Panc1 (cell line): ENCODE measurements at regions not wholly inside any gene's neighbourhood (a gene's known extent, or its start where the extent isn't known, plus 50 kb on each side); places are given as distances from the start of the nearest gene placed in this dataset.

Experiments used
- ATAC-seq: fragments of 200-7000 bp; cut with Tn5 transposase; 2 replicates; pipeline ENCODE4 v1.9.1; 2020; ENCODE audit warnings: mild to moderate bottlenecking, moderate library complexity
- BruUV-seq: library from RNA; stranded (reverse); fragments of 400-500 nt; replicated peaks from 2 replicates; lab custom pipeline; 2021; lab: Mats Ljungman, UMichigan
- CTCF ChIA-PET: fragments of 300-600 bp; sonication (Branson Sonifier 250); formaldehyde crosslinking; loops from one replicate; lab custom pipeline; 2022; ENCODE audit warnings: antibody characterized with exemption; lab: Charles Lee
- POLR2A ChIA-PET: fragments of 300-600 bp; sonication (Branson Sonifier 250); formaldehyde crosslinking; loops from one replicate; lab custom pipeline; 2022; ENCODE audit warnings: antibody characterized with exemption; lab: Charles Lee
- DNase-seq: peaks from one replicate; pipeline ENCODE4 v3.0.0-alpha.2; 2010; ENCODE audit warnings: low read depth, low spot score
- H3K27ac ChIP-seq: 2 replicates; pipeline ENCODE4 v1.5.1; 2011; ENCODE audit warnings: mild to moderate bottlenecking, low read length, inconsistent platforms
- H3K27me3 ChIP-seq: fragments of 200-500 bp; sonication (Bioruptor generic); 2 replicates; pipeline ENCODE4 v1.6.0; 2014; ENCODE audit warnings: low read length, inconsistent platforms; ENCODE audit not compliant: control insufficient read depth, insufficient read depth
- H3K36me3 ChIP-seq: fragments of 200-500 bp; sonication (Bioruptor generic); 2 replicates; pipeline ENCODE4 v1.5.1; 2014; ENCODE audit warnings: inconsistent platforms, mild to moderate bottlenecking, low read length, moderate library complexity; ENCODE audit not compliant: control insufficient read depth, insufficient read depth
- H3K4me1 ChIP-seq: 2 replicates; pipeline ENCODE4 v1.5.1; 2011; ENCODE audit warnings: inconsistent platforms, mild to moderate bottlenecking, low read length, moderate library complexity; ENCODE audit not compliant: control insufficient read depth, insufficient read depth
- H3K4me3 ChIP-seq, 2 experiments: 2 replicates each; pipeline ENCODE4 v1.5.1; 2011 to 2012; ENCODE audit warnings: low read depth in 2 of 2, low read length in 2 of 2, mild to moderate bottlenecking in 2 of 2, inconsistent platforms in 1 of 2, moderate library complexity in 1 of 2
- H3K9me3 ChIP-seq: fragments of 200-500 bp; sonication (Bioruptor generic); 2 replicates; pipeline ENCODE4 v1.5.1; 2014; ENCODE audit warnings: low read depth, mild to moderate bottlenecking, inconsistent platforms, low read length, moderate library complexity; ENCODE audit not compliant: control insufficient read depth, insufficient read depth
- CTCF ChIP-seq: fragments of 450-650 bp; IDR thresholded peaks from 2 replicates; pipeline ENCODE4 v1.5.1; 2017; ENCODE audit warnings: mild to moderate bottlenecking
- POLR2AphosphoS5 ChIP-seq: IDR thresholded peaks from 2 replicates; pipeline ENCODE4 v1.6.1; 2012; ENCODE audit warnings: mild to moderate bottlenecking, low read depth, low read length, moderate library complexity
- REST ChIP-seq, 2 experiments: IDR thresholded peaks; 2 replicates each; pipeline ENCODE4 v1.6.1; 2011 to 2012; ENCODE audit warnings: low read depth in 2 of 2, control low read depth in 1 of 2, low read length in 1 of 2, mild to moderate bottlenecking in 1 of 2, moderate library complexity in 1 of 2; ENCODE audit not compliant: insufficient read depth in 1 of 2
- SIN3A ChIP-seq: IDR thresholded peaks from 2 replicates; pipeline ENCODE4 v1.6.1; 2012; ENCODE audit warnings: low read depth, mild to moderate bottlenecking, low read length, moderate library complexity, borderline replicate concordance; ENCODE audit not compliant: insufficient read depth
- TCF7L2 ChIP-seq: IDR thresholded peaks from 2 replicates; pipeline ENCODE4 v1.6.1; 2011; ENCODE audit warnings: mild to moderate bottlenecking, low read depth, low read length, inconsistent platforms
- in situ Hi-C: cut with HindIII; loops from 2 replicates; pipeline ENCODE4 v1.10.0; 2016; ENCODE audit warnings: low sequenced_read_pairs, low pct_unique_long_range_greater_than_20kb
- intact Hi-C: fragments of 100-400 bp; cut with micrococcal nuclease; formaldehyde crosslinking; loops from one replicate; pipeline ENCODE4 v1.10.0; 2022; ENCODE audit not compliant: unreplicated experiment

GRCh38 chr4:59127743-59128142 lies 2017.6 kb upstream of the IGFBP7 start:
- no peaks in the 10 kb centered on the region for H3K4me1 ChIP-seq
- H3K27ac ChIP-seq: no peak overlapping the region
- POLR2A ChIA-PET: no interaction called here
- no peaks in the 10 kb centered on the region for H3K27me3 ChIP-seq
- no peaks in the 10 kb centered on the region for H3K9me3 ChIP-seq
- intact Hi-C loops (no loop called here), in situ Hi-C loops (no loop called here)
- CTCF ChIA-PET: no interaction called here
- no peak for ATAC-seq
- no peak for DNase-seq
- BruUV-seq: no TSS peak
- no peak for TF ChIP-seq REST (IDR thresholded peaks at IDR 0.05; ENCODE audit: insufficient read depth in 1 of 2, low read depth in 2 of 2, low read length in 1 of 2)
- TF ChIP-seq POLR2AphosphoS5: no peak
- no peak for TF ChIP-seq CTCF
- no peak for TF ChIP-seq TCF7L2
- no peak for TF ChIP-seq SIN3A
- H3K36me3 ChIP-seq: no peaks in the 10 kb centered on the region
- no peak overlapping the region for H3K4me3 ChIP-seq

- no peaks in the 10 kb centered on the region for H3K27me3 ChIP-seq
- ATAC-seq (no peak), DNase-seq (no peak)
- in situ Hi-C loops: no loop called here
- H3K4me3 ChIP-seq: no peak overlapping the region
- CTCF ChIA-PET: no interaction called here
- H3K4me1 ChIP-seq: no peaks in the 10 kb centered on the region
- TF ChIP-seq REST (IDR thresholded peaks at IDR 0.05; ENCODE audit: insufficient read depth in 1 of 2, low read depth in 2 of 2, low read length in 1 of 2) (no peak), SIN3A (no peak), POLR2AphosphoS5 (no peak), TCF7L2 (no peak), CTCF (no peak)
- no peaks in the 10 kb centered on the region for H3K9me3 ChIP-seq
- H3K36me3 ChIP-seq: no peaks in the 10 kb centered on the region
- BruUV-seq: no TSS peak
- no peak overlapping the region for H3K27ac ChIP-seq
- intact Hi-C loops: no loop called here
- POLR2A ChIA-PET: no interaction called here
These were observed 2025.2 kb upstream of the IGFBP7 start for GRCh38 chr4:59135248-59135985.
